AG08395 (cell line): ENCODE measurements at regions not wholly inside any gene's neighbourhood (a gene's known extent, or its start where the extent isn't known, plus 50 kb on each side); places are given as distances from the start of the nearest gene placed in this dataset.
A peak's percentile ranks its signal among the peaks of the same experiment; 100 is the strongest.
"Not testable (repeated sequence)": the region's sequence is repeated elsewhere in the genome, so short reads cannot be mapped to it uniquely, and the experiment has no call there.

ENCODE experiments used
- DNase-seq: peaks from one replicate; pipeline ENCODE4 v3.0.0; 2012; ENCODE audit warnings: mixed read lengths, low spot score

GRCh38 chr4:189769131-189769530 is 171.5 kb upstream of the FRG1 start:
- no peak for DNase-seq

- no peak for DNase-seq
These were observed 168.8 kb upstream of the FRG1 start for GRCh38 chr4:189771696-189772361.

- DNase-seq = no peak
These were observed 166.8 kb upstream of the FRG1 start for GRCh38 chr4:189773909-189774308.

GRCh38 chr4:189779281-189779980 is 161.2 kb upstream of the FRG1 start:
- no peak for DNase-seq

- no peak for DNase-seq
These were observed 160.3 kb upstream of the FRG1 start for GRCh38 chr4:189780391-189780790.

GRCh38 chr4:189784651-189785050 is 156.0 kb upstream of the FRG1 start:
- DNase-seq = no peak

GRCh38 chr4:189785257-189785656 is 155.4 kb upstream of the FRG1 start:
- no peak for DNase-seq

GRCh38 chr4:189786447-189786846 is 154.2 kb upstream of the FRG1 start:
- no peak for DNase-seq

GRCh38 chr4:189787216-189788031 is 153.2 kb upstream of the FRG1 start:
- DNase-seq = no peak

GRCh38 chr4:189792924-189793618 is 147.6 kb upstream of the FRG1 start:
- DNase-seq = peak; percentile 55

GRCh38 chr4:189800545-189801088 is 140.1 kb upstream of the FRG1 start:
- no peak for DNase-seq

- no peak for DNase-seq
These were observed 137.8 kb upstream of the FRG1 start for GRCh38 chr4:189802884-189803283.

- DNase-seq = no peak
These were observed 135.8 kb upstream of the FRG1 start for GRCh38 chr4:189804894-189805293.

GRCh38 chr4:189806506-189806905 is 134.2 kb upstream of the FRG1 start:
- no peak for DNase-seq

GRCh38 chr4:189807031-189807430 is 133.6 kb upstream of the FRG1 start:
- DNase-seq = no peak

GRCh38 chr4:189809241-189809735 is 131.4 kb upstream of the FRG1 start:
- DNase-seq = no peak

GRCh38 chr4:189809839-189810238 is 130.8 kb upstream of the FRG1 start:
- DNase-seq = no peak

GRCh38 chr4:189810318-189811181 is 130.1 kb upstream of the FRG1 start:
- not testable (repeated sequence) for DNase-seq

GRCh38 chr4:189815404-189816192 is 125.1 kb upstream of the FRG1 start:
- no peak for DNase-seq

GRCh38 chr4:189822326-189822725 is 118.3 kb upstream of the FRG1 start:
- no peak for DNase-seq
